NCI-H2196 treated with DMSO at 0.1 percent for 48 hours (cell line): ENCODE measurements at regions not wholly inside any gene's neighbourhood (a gene's known extent, or its start where the extent isn't known, plus 50 kb on each side); places are given as distances from the start of the nearest gene placed in this dataset.

Experiments used
- DNase-seq: peaks from one replicate; lab custom pipeline; 2025; ENCODE audit not compliant: unreplicated experiment; lab: John Stamatoyannopoulos, UW

GRCh38 chr2:138430181-138430580, 71.4 kb upstream of the SPOPL start:
- DNase-seq, result no peak

DNA sequence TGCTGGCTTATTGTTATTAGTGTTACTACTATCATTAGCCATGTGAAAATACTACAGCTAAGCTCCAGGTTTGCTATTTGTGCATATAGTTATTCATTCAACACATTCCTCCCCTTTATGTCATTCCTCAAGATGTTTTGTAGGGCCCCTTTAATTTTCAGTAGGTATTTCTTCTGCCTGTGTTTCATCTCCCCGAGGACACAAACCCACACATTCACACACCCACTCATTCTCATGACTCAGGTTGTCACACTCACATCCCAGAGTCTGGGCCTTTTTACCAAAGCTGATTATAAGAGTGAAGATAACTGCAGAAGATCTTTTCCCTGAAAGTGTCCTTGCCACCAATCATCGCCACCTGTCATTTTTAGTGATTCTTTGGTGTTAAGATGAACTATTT, 68.6 kb upstream of the SPOPL start:
- no peak for DNase-seq

DNA sequence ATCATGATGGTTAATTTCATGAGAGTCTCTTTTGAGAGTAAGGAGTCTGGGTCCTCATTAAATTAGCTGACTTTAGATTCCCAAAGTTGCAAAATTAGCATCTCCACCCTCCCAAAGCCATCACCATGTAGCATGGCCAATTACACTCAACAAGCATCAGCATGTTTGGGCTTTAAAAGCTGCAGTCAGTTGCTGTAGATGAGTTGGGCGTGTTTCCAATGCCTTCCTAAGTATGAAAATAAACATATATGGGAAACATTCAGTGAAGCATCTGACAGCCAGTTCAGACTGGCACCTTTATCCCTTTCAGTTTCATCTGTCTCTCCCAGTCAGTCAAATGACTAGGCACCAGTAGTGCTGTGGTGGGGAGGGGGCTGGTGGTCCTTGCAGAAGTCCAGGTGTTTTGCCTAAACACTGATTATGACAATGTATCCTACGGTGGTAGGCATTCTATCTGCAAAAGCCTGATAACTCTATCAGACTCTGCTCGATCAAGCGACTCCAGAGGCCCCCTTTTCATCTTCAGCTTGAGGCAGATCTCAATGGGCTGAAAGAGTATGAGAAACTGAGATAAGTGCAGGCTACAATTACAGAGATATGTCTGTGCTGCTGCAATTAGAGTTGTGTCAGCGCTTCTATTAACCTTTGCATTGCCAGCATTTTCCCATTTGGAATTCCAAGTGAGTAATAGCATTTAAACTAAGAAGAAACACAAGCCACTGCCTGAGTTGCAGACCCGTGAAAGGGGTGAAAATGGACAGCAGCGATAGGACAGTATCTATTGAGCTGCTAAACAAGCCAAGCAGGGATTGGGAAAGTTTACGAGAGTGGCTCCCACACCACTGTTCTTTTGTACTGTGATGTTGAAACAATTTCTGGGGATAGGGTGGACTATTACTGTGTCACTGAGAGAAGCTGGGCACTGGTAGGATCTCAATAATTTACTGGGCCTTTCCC, 67.3 kb upstream of the SPOPL start:
- no peak for DNase-seq

GRCh38 chr2:138435701-138436100, 65.9 kb upstream of the SPOPL start:
- no peak for DNase-seq

DNA sequence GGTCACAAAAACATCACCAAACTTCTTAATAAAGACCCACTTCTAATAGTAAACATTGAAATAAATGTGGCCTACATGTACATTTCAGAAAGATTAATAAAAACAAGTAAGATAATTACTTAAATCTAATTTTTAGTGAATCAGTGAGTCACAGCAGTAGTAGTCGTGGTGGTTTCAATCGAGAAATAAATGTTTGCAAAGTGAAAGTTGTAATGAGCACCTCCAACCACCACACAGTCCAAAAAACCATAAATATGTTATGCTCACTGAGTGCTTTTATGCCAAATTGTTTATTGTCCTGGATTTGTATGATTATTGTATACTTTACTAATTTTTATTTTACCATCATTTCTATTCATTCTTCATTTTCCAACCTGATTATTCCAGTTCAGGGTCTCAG, 61.8 kb upstream of the SPOPL start:
- DNase-seq, result no peak

GRCh38 chr2:138440759-138441158, 60.8 kb upstream of the SPOPL start:
- no peak for DNase-seq

DNA sequence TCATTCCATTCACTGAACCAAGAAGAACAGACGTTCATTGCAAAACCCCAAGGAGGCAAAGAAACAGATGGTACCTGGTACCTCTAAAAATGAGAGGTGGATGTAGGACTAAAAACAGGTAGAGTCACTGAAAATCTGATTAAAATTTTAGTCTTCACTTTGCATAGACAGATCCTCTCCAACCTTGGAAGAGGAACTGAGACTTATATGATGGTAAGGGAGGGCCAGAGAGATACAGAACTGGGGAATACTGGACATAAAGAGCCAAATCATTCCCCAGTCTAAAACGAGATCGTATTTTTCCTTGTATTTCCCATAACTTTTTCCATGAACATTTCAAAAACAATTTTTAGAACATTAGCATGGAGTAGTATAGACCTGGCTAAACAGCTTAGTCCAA, 59.7 kb upstream of the SPOPL start:
- DNase-seq, result no peak

- DNase-seq, result no peak
Measured at GRCh38 chr2:138444411-138444810, 57.2 kb upstream of the SPOPL start.

- no peak for DNase-seq
Measured at GRCh38 chr2:138445227-138445626, 56.3 kb upstream of the SPOPL start.

DNA sequence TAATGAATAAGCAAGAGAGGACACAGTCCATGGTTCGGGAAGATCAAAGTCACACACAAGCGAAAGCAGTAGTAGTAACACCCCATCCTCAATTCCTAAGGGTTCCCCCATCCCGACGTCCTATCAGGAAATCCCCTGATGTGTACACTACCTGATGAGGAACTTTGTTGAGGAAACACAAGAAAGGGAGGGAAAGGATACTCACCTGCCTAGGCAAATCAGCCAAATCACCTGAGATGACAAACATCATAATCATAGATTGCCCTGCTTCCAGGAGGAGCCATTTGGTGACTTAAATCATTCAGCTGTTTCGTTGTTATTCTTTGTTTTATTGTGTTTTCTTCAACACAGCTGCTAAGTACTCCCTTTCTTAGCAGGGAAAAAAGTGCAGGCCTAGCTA, 55.5 kb upstream of the SPOPL start:
- no peak for DNase-seq

- no peak for DNase-seq
Measured at GRCh38 chr2:138447889-138448570, 53.5 kb upstream of the SPOPL start.
